Adipocyte (in vitro differentiated cells): ENCODE measurements at regions not wholly inside any gene's neighbourhood (a gene's known extent, or its start where the extent isn't known, plus 50 kb on each side); places are given as distances from the start of the nearest gene placed in this dataset.
"Not testable (repeated sequence)": the region's sequence is repeated elsewhere in the genome, so short reads cannot be mapped to it uniquely, and the experiment has no call there.

Experiments used
- DNase-seq: peaks from one replicate; pipeline ENCODE4 v3.0.0-alpha.2; 2015; ENCODE audit warnings: low read depth
- H3K27me3 ChIP-seq: replicated peaks from 2 replicates; pipeline ENCODE4 v1.7.0; 2013; ENCODE audit warnings: mild to moderate bottlenecking, low read length, moderate library complexity; ENCODE audit not compliant: control insufficient read depth, insufficient read depth
- H3K36me3 ChIP-seq: 2 replicates; pipeline ENCODE4 v1.7.0; 2013; ENCODE audit warnings: low read length, mild to moderate bottlenecking, moderate library complexity; ENCODE audit not compliant: control insufficient read depth, insufficient read depth, severe bottlenecking
- H3K4me1 ChIP-seq: 2 replicates; pipeline ENCODE4 v1.7.0; 2013; ENCODE audit warnings: mild to moderate bottlenecking, low read length, moderate library complexity; ENCODE audit not compliant: control insufficient read depth, insufficient read depth
- H3K4me3 ChIP-seq: 2 replicates; pipeline ENCODE4 v1.7.0; 2013; ENCODE audit warnings: mild to moderate bottlenecking, low read length, moderate library complexity
- H3K9ac ChIP-seq: 2 replicates; pipeline ENCODE4 v1.7.0; 2013; ENCODE audit warnings: mild to moderate bottlenecking, low read length, moderate library complexity
- H3K9me3 ChIP-seq: 2 replicates; pipeline ENCODE4 v1.7.0; 2013; ENCODE audit warnings: mild to moderate bottlenecking, low read length, moderate library complexity; ENCODE audit not compliant: control insufficient read depth

DNA sequence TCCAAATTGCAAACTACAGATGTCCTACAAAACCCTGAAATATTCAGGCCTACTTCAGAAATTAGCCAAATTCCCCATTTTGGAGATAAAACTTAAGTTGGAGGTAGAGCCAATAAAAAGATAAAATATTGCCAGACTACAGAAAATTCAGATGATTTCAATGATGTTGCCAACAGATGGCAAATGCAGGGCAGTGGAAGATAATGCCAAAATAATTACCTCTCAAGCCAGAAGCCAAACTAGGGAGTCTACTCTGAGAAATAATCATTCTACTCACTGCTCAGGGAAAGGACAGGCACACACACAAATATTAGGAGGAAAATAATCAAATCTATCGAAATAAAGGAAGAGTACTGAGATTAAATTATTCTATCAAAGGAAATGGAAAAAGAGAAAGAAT, 347.5 kb upstream of the CCNG1 start:
- Histone ChIP-seq H3K4me1 (no peaks in the 10 kb centered on the region), H3K27me3 (no peaks in the 10 kb centered on the region), H3K4me3 (no peak overlapping the region), H3K9me3 (no peaks in the 10 kb centered on the region), H3K9ac (no peak overlapping the region), H3K36me3 (no peaks in the 10 kb centered on the region)
- no peak for DNase-seq

DNA sequence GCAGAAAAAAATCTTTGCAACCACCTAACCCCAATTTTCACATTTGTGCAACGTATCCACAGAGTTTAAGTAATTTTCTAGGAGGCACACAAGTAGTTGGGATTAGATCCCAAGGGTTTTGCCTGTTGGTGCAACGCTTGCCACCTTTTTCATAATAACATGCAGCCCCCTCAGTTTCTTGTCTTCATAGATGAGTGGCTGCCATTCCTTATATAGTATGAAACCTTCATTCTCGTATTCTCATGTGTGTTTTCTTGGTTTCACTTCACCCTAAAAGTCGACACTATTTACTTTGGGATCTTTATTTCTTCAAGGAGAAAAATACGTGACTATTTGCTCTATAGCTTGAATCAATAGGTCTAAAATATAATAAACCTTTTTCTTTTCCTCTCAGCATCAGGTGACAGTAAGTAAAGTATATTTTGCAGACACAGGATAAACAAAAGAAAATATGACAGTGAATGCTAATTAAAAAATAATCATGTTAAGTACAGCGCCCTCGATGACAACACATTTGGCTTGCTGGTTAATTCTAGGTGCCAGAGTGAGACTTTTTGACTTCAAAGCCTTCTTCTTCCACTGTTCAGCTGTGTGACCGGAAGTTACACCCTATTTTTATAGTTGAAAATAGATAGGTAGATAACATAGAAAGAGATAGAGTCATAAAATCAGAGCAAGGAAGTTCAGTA, 342.8 kb upstream of the CCNG1 start:
- Histone ChIP-seq H3K4me3 (no peak overlapping the region), H3K9ac (no peak overlapping the region), H3K4me1 (no peaks in the 10 kb centered on the region), H3K9me3 (no peaks in the 10 kb centered on the region), H3K36me3 (no peaks in the 10 kb centered on the region), H3K27me3 (no peaks in the 10 kb centered on the region)
- DNase-seq = no peak

DNA sequence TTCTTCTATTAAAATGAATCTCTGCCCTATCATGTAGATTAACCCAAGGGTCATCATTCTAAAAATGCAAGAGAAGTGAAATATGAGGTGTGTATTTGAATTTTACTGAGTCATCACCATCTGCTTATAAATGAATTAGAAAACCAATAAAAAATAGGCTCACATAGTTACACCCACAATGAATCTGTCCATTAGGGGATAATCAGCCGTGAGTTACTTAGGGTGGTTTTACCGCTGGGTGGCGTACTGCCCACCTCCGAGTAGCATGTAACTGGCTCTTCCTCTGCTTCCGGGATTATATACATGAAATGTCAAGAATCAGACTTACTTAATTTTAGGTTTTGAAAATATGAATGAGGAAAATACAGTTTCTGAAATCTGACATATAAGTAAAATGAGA, 332.9 kb upstream of the CCNG1 start:
- Histone ChIP-seq H3K4me3 (no peak overlapping the region), H3K9ac (no peak overlapping the region), H3K4me1 (no peaks in the 10 kb centered on the region), H3K27me3 (no peaks in the 10 kb centered on the region), H3K36me3 (no peaks in the 10 kb centered on the region), H3K9me3 (no peaks in the 10 kb centered on the region)
- no peak for DNase-seq

DNA sequence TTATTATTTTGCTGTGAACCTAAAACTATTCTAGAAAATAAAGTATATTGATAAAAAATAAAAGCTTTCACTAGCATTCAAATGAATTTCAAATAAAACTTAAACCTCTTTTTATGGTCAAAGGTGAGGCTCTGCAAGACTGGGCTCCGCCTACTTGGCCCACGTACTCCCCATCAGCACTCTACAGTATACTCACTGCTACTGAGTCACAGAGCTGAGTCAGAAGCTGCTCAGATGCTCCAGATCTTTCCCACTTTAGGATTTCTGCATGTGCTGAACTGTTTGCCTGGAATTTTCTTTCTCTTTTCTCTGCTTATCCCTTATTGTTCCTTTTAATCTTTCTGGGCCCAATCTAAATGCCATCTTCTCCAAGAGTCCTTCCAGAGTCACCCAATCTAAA, 331.9 kb upstream of the CCNG1 start:
- Histone ChIP-seq H3K27me3 (no peaks in the 10 kb centered on the region), H3K4me1 (no peaks in the 10 kb centered on the region), H3K36me3 (no peaks in the 10 kb centered on the region), H3K9me3 (no peaks in the 10 kb centered on the region), H3K9ac (no peak overlapping the region), H3K4me3 (no peak overlapping the region)
- DNase-seq = no peak

DNA sequence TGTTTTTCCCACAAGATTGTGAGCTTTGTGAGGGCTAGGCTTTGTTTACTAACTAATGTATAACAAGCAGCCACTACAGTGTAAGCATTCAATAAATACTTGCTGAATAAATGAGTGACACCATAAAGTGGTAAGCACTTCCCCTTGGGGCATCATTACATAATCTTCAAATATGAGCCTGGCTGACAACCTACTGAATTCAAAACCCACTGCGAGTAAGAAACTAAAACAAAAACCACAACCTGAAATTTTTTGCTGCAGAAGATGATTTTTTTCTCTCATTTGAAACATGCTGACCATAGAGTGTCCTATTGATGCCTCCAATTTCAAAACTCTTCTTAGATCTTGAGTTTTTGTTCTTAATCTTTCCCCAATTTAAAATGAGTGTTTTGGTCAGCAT, 331.3 kb upstream of the CCNG1 start:
- H3K9ac ChIP-seq = no peak overlapping the region
- no peak overlapping the region for H3K4me3 ChIP-seq
- no peaks in the 10 kb centered on the region for H3K9me3 ChIP-seq
- no peaks in the 10 kb centered on the region for H3K36me3 ChIP-seq
- no peaks in the 10 kb centered on the region for H3K4me1 ChIP-seq
- no peaks in the 10 kb centered on the region for H3K27me3 ChIP-seq
- no peak for DNase-seq

DNA sequence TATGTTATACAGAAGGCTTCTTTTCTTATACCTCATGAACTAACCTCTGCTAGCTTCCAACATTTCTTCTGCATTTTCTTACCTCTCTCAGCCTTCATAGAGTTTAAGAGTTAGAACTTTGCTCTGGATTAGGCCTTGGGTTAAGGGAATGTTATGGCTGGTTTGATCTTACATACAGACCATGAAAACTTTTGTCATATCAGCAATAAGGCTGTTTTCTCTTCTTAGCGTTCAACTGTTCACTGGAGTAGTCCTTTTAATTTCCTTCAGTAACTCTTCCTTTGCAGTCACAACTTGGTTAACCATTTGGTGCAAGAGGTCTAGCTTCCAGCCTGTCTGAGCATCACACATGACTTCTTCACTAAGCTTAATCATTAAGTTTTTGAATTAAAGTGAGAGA, 329.0 kb upstream of the CCNG1 start:
- Histone ChIP-seq H3K4me3 (no peak overlapping the region), H3K9ac (no peak overlapping the region), H3K9me3 (no peaks in the 10 kb centered on the region), H3K27me3 (no peaks in the 10 kb centered on the region), H3K4me1 (no peaks in the 10 kb centered on the region), H3K36me3 (no peaks in the 10 kb centered on the region)
- DNase-seq = no peak

DNA sequence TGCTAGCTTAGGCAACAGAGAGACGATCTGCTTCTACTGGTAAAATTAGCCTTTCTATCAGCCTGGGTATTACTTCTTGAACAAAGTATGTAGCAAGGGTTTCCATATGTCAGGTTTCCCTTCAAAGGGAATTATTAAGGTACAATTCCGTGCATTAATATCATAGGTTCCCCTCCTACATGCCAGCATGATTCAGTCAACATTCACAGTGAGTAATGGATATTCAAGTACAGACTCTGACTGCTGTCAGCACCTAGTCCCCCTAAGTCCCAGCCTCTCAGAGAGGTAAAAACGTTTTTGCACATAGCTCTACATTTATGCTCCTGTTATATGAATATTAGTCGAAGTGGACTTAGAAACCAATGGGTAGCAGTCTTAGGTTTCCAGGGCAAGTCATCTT, 322.4 kb upstream of the CCNG1 start:
- DNase-seq = no peak
- H3K9me3 ChIP-seq = no peaks in the 10 kb centered on the region
- H3K36me3 ChIP-seq = no peaks in the 10 kb centered on the region
- no peaks in the 10 kb centered on the region for H3K27me3 ChIP-seq
- no peak overlapping the region for H3K9ac ChIP-seq
- no peaks in the 10 kb centered on the region for H3K4me1 ChIP-seq
- H3K4me3 ChIP-seq = no peak overlapping the region

DNA sequence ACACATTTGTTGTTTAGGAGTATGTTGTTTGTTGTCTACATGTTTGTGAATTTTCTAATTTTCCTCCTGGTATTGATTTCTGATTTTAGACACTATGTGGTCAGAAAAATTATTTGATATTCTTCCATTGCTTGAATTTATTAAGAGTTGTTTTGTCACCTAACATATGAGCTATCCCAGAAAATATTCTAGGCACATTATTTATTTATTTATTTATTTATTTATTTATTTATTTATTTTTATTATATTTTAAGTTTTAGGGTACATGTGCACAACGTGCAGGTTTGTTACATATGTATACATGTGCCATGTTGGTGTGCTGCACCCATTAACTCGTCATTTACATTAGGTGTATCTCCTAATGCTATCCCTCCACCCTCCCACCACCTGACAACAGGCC, 320.8 kb upstream of the CCNG1 start:
- not testable (repeated sequence) for H3K4me3 ChIP-seq, H3K36me3 ChIP-seq, H3K9ac ChIP-seq, DNase-seq, H3K9me3 ChIP-seq, H3K27me3 ChIP-seq, H3K4me1 ChIP-seq

DNA sequence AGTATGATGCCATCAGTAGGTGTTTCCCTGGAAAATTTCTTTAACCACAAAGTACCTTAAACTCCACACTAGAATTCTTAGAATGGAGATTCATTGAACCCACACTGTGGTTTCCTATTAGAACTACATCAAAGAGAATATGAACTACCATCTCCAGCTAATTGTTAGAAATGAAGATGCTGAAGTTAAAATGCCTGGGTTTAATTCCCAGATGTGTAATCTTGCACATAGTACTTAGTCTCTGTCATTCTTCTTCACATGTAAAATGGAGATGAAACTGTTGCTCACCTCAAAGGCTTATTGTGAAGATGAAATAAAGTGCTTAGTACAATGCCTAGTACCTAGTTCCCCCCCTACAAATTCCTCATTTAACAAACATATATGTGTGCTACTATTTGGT, 303.3 kb upstream of the CCNG1 start:
- H3K27me3 ChIP-seq = no peaks in the 10 kb centered on the region
- H3K36me3 ChIP-seq = no peaks in the 10 kb centered on the region
- no peaks in the 10 kb centered on the region for H3K4me1 ChIP-seq
- DNase-seq = no peak
- H3K4me3 ChIP-seq = no peak overlapping the region
- no peak overlapping the region for H3K9ac ChIP-seq
- no peaks in the 10 kb centered on the region for H3K9me3 ChIP-seq

DNA sequence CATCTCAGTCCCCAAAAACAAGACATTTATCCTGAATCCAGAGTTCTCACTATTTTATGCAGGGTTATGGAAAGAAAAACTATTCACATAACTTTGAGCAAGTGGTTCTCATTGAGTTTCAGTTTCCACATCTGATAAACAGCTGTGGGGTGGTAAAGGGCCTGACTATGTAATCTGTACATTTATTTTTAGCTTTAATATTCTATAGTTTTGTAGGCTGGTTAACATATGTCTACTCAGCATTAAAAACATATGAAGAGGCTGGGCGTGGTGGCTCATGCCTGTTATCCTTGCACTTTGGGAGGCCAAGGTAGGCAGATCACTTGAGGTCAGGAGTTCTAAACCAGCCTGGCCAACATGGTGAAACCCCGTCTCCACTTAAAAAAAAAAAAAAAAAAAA, 301.5 kb upstream of the CCNG1 start:
- Histone ChIP-seq H3K4me3 (no peak overlapping the region), H3K4me1 (no peaks in the 10 kb centered on the region), H3K9me3 (no peaks in the 10 kb centered on the region), H3K9ac (no peak overlapping the region), H3K36me3 (no peaks in the 10 kb centered on the region), H3K27me3 (no peaks in the 10 kb centered on the region)
- no peak for DNase-seq

DNA sequence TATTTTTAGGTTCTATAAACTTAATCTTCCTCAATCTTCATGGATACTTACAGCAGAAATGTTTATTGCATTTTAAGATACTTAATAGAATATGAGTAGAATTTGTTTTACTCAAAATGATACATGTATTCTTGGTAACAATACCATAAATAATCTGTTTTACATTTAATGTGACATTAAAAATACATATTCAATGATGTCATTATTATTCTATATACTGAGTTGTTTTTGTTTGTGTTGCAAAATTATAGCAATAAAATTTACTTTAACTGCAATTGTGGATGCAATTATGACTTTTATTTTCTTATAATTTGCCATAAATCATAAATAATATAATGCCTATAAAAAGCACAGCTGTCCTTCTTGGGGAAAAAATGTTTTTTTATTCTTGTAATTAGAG, 275.9 kb upstream of the CCNG1 start:
- H3K27me3 ChIP-seq = no peaks in the 10 kb centered on the region
- H3K36me3 ChIP-seq = no peaks in the 10 kb centered on the region
- H3K9ac ChIP-seq = no peak overlapping the region
- H3K4me3 ChIP-seq = no peak overlapping the region
- H3K9me3 ChIP-seq = no peaks in the 10 kb centered on the region
- no peaks in the 10 kb centered on the region for H3K4me1 ChIP-seq
- DNase-seq = no peak

DNA sequence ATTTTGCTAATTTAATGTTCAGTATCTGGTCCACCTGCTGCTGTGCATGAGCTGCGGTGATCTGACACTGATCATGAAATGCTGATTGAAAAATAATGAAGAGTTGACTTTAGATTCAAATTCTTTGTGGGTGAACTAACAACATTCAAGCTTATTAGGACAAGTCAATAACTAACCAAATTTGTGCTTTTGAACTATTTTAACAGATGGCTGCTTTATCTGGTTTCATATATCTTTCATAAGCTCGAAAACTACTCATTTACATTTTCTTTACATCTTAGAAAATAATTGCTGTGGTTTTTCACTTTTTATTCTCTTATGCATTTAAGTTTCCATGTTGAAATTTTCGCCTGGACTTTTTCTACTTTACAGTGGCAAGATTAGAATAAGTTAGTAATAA, 274.8 kb upstream of the CCNG1 start:
- H3K27me3 ChIP-seq = no peaks in the 10 kb centered on the region

More for the DNA sequence above, 274.8 kb upstream of the CCNG1 start:
- H3K36me3 ChIP-seq = no peaks in the 10 kb centered on the region
- no peak overlapping the region for H3K9ac ChIP-seq
- H3K4me3 ChIP-seq = no peak overlapping the region
- no peaks in the 10 kb centered on the region for H3K4me1 ChIP-seq
- no peak for DNase-seq
- H3K9me3 ChIP-seq = no peaks in the 10 kb centered on the region
